ENCODE measurements at regions not wholly inside any gene's neighbourhood (a gene's known extent, or its start where the extent isn't known, plus 50 kb on each side); places are given as distances from the start of the nearest gene placed in this dataset.

- no peak for DNase-seq (ENCODE audit: low spot score)
These were observed 523.0 kb downstream of the PTPRC start for GRCh38 chr1:199161766-199162303.

DNA sequence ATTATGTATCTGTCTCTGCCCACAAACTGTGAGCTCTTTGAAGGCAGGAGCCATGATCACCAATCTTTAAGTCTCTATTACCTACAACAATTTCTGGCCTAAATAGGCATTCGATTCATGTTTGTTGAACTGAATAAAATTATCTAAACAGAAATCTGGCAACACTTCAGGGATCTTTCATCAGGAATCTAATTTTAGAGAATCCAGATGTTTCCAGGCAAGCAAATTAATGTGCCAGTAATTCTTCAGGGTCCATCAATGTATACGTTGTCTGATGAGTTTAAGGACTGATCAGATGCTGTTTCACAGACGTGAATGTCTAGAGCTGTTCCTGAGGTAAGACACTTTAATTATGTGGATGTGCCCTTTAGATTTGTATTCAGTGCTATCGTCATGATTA lies 524.4 kb downstream of the PTPRC start:
- no peak for DNase-seq (ENCODE audit: low spot score)

GRCh38 chr1:199163670-199164069 lies 524.8 kb downstream of the PTPRC start:
- no peak for DNase-seq (ENCODE audit: low spot score)

DNA sequence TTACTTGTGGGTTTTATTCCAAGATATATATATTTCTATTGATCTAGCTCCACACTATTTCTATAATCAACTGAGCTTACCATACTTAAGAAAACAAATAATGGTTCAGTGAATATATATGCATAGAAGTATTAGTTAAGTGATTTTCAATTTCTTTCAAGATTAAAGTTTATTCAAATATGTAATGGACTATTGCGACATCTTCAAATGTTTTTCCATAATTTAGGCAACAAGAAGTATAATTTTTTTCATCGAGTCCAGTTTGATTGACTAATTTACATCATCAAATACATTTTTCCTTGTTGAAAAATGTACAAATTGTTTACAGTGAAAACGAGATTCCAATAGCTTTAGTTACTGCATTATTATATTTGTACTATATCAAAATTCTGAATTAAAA lies 528.6 kb downstream of the PTPRC start:
- DNase-seq (ENCODE audit: low spot score): no peak

DNA sequence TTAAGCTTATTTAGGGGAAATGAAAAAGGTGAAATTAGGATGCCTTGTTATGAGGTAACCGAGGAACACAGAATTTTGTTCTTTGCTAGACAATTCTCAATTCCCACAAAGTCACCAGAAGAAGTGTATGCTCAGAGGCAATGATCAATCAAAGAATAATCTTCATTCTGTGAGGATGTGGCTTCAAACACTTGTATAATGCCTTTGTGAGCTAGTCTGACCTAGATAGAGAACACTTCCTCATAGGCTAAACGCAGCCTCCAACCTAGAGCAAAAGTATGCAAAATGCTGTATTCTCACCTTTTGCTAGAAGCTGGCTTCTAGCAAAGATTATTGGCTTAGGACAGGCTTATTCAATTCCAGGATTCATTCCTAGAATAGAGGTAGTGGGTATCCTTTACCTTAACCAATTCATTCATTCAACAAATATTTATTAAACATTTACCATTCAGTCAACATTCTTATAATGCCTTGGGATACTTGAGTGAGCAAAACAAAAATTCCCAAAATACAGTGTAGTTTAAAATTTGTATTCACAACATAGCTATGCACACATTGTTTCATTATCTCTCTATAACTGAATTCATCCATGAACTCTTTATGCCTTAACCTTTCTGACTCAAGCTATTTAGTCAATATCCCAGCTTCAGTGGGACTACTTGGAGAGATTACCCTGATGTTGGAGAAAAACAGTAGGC lies 530.2 kb downstream of the PTPRC start:
- no peak for DNase-seq (ENCODE audit: low spot score)

GRCh38 chr1:199170711-199171110 lies 531.9 kb downstream of the PTPRC start:
- DNase-seq (ENCODE audit: low spot score): no peak

- no peak for DNase-seq (ENCODE audit: low spot score)
These were observed 533.6 kb downstream of the PTPRC start for GRCh38 chr1:199172171-199173124.

- DNase-seq (ENCODE audit: low spot score): no peak
These were observed 534.5 kb downstream of the PTPRC start for GRCh38 chr1:199173356-199173755.

- no peak for DNase-seq (ENCODE audit: low spot score)
These were observed 535.5 kb downstream of the PTPRC start for GRCh38 chr1:199174336-199174735.

GRCh38 chr1:199176713-199177112 lies 537.9 kb downstream of the PTPRC start:
- DNase-seq (ENCODE audit: low spot score): no peak

GRCh38 chr1:199177241-199177640 lies 538.4 kb downstream of the PTPRC start:
- no peak for DNase-seq (ENCODE audit: low spot score)

GRCh38 chr1:199178646-199179045 lies 539.8 kb downstream of the PTPRC start:
- DNase-seq (ENCODE audit: low spot score): no peak

DNA sequence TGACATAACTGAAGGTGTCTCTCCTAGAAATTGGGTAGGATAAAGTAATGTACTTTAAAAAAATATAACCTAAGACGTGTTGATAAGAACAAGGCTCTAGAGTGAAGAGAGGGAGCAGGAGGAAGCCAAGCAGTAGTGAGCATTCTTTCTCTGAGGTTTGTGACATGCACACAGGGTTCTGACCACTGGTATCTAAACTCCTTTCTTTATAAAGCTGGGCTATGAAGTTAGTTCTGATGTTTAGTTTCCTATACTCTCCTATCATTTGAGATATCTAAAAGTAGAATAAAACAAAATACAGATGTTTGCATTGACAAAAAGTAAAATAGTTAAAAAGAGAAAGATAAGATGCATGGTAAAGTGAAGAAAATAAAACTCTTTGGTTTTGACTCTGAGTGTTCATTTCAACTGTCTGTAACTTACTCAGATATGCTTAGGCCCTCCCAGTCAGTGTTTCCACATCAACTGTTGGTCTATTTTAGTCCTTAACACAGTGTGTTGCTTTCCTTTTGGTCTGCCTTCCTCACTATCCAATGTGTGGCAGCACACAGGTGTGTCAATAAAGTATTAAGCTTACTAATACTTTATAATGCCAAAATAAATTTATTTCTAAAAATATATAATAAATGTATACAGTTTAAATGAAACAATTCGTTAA lies 543.5 kb downstream of the PTPRC start:
- no peak for DNase-seq (ENCODE audit: low spot score)

- DNase-seq (ENCODE audit: low spot score): no peak
These were observed 545.3 kb downstream of the PTPRC start for GRCh38 chr1:199184180-199184579.

GRCh38 chr1:199194862-199195261 lies 556.0 kb downstream of the PTPRC start:
- DNase-seq (ENCODE audit: low spot score): no peak

DNA sequence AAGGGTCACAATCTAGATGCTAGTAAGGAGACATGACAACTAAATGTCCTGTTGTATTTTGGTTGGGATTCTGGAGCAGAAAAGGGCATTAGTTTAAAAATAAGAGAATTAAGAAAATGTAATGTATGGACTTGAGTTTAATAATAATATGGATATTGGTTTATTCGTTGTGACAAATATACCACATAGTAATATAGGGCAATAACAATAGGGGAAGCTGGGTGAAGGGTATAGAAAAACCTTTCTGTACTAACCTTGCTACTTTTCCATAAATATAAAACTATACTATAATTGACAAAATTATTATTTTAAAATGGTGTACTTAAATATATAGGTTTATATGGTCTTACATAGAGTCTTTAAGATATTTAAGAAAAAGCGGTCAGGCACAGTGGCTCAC lies 558.9 kb downstream of the PTPRC start:
- DNase-seq (ENCODE audit: low spot score): no peak

DNA sequence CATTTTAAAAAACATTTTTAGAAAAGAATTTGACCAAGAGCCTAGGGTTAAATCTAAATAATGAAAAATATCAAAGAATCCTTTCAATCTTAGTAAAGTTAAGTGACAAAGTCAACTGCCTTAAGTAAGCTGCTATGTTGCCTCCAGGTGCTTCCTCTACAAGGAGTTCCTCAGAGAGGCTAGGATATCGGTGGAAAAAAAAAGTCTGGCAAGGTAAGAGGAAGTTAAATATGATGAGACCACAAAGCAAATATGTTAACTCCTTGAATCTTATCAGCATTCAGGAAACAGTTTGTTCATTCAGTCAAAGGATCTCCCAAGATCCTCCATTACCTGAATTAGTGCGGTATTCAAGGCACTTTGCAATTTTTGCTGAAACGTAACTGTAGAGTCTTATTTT lies 563.5 kb downstream of the PTPRC start:
- DNase-seq (ENCODE audit: low spot score): no peak

DNA sequence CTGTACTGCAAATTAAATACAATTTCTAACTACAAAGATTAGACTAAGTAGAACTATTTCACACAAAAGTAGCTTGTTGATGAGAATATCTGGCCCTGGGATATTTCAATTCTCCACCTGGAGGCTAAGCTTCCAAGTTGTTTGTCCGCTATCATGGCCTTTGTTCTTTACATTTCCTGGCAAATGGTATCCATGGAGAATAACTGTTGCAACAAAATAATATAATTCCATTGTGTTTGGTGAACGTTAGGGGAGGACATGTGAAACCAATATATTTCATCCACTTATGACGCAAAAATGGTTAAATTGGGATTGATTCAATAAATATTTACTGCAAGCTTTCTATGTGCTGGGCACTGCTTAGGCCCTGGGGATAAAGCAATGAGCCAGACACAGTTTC lies 565.4 kb downstream of the PTPRC start:
- no peak for DNase-seq (ENCODE audit: low spot score)

DNA sequence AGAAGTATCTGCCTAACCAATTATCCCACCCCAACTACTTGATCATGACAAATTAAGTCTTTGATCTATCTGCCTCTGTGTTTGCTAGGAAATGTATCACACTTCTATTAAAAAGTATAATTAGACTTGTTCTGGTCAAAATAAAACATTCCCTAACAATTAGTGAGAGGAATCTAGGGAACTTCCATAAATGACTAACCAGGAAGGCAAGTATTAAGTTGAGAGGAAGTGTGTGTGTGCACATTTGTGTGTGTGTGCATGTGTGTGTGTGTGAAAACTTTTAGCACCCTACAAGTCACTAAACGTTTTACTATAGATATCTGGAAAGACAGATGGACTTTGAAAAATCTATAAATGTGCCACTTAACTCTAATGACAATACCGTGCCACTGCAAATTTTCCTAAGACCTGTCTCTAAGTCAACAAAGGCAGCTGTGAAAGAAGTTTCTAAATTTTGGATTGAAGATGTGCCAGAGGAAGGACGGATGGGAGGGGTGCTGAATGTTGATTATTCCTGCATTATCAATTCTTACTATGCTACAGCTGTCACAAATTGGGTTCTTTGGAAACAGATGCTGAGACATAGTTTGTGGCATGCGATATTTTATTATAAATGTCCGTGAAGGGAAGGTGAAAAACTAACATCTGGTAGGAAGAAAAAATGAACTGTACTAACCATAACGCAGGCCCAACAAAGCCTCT lies 567.1 kb downstream of the PTPRC start:
- no peak for DNase-seq (ENCODE audit: low spot score)

DNA sequence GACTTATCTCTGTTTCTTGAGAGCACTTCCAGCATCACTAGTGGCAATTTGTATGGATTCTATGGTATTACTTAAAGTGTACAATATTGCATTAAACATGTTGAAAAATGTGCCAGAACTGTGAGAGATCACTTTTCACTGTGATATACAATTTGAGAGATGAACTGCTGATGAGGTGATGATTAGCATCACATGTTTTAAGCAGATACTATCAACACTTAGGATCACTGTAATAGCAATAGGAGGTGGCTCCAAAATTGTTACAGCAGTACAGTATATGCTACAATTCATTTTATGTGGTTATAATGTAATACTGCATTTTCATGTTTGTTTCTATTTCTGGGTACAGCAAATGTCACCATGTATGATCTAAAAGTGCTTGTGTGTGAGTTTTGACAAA lies 570.0 kb downstream of the PTPRC start:
- no peak for DNase-seq (ENCODE audit: low spot score)

GRCh38 chr1:199218065-199218464 lies 579.2 kb downstream of the PTPRC start:
- DNase-seq (ENCODE audit: low spot score): no peak

- no peak for DNase-seq (ENCODE audit: low spot score)
These were observed 579.7 kb downstream of the PTPRC start for GRCh38 chr1:199218533-199218932.

All from HuH-7 (cell line).